GM10266 (cell line): ENCODE measurements at regions not wholly inside any gene's neighbourhood (a gene's known extent, or its start where the extent isn't known, plus 50 kb on each side); places are given as distances from the start of the nearest gene placed in this dataset.

Experiments
- DNase-seq: peaks from one replicate; pipeline ENCODE4 v3.0.0; 2012; ENCODE audit errors: extremely low spot score
- TF ChIP-seq, protein P1 (sequence below): IDR thresholded peaks from 2 replicates; pipeline ENCODE4 v1.5.1; 2012; ENCODE audit warnings: mild to moderate bottlenecking, low read depth; ENCODE audit not compliant: control insufficient read depth, insufficient read depth; ENCODE audit errors: missing control alignments

GRCh38 chr11:71118671-71119250 is 133.6 kb downstream of the SHANK2 start:
- TF ChIP-seq, protein P1, sequence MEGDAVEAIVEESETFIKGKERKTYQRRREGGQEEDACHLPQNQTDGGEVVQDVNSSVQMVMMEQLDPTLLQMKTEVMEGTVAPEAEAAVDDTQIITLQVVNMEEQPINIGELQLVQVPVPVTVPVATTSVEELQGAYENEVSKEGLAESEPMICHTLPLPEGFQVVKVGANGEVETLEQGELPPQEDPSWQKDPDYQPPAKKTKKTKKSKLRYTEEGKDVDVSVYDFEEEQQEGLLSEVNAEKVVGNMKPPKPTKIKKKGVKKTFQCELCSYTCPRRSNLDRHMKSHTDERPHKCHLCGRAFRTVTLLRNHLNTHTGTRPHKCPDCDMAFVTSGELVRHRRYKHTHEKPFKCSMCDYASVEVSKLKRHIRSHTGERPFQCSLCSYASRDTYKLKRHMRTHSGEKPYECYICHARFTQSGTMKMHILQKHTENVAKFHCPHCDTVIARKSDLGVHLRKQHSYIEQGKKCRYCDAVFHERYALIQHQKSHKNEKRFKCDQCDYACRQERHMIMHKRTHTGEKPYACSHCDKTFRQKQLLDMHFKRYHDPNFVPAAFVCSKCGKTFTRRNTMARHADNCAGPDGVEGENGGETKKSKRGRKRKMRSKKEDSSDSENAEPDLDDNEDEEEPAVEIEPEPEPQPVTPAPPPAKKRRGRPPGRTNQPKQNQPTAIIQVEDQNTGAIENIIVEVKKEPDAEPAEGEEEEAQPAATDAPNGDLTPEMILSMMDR, result no peak
- DNase-seq, result no peak

- TF ChIP-seq, protein P1, result no peak
- no peak for DNase-seq
Measured at GRCh38 chr11:71117311-71117710, 135.1 kb downstream of the SHANK2 start.

- DNase-seq, result no peak
Measured at GRCh38 chr11:71116693-71117040, 135.7 kb downstream of the SHANK2 start.

DNA sequence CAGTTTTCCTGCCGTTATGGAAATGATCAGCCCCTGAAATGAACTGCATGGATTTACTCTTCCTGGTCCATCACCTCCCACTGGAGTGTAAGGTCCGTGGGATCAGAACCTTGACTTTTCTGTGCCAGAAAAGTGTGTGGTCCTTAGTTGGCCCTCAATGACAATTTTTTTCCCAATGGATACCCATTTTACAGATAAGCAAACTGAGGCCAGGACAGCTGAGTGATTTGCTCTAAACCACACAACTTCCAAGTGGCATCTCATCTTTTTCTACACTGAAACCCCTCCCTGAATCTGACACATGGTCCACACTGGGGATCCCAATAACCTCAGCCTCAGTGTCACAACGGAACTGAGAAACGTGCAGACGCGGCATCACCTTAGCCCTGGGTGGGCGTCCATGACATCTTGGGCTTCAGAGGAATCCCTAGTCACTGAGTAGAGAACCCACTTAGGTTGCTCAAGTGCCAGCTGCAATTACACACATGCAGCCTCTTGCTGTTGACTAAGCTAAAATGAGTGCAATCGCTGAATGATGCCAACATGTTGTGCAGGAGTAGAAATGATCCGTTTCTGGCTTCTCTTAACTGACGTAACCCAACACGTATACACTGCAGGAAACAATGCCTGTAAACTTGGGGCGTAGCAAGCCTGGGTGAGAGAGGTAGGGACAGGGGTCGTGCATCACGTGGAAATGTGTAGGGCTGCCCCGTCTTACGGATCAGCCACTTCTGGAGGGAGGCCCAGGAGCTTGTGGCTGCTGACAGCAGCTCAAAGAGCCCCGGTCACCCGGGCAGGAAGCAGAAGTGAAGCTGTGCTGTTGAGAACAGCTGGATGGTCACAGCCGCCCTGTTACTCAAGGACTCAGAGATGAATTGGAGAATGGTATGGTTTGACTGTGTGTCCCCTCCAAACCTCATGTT is 136.3 kb downstream of the SHANK2 start:
- no peak for DNase-seq
- TF ChIP-seq, protein P1, result no peak

More at GRCh38 chr11:71116693-71117040, 135.7 kb downstream of the SHANK2 start:
- TF ChIP-seq, protein P1, result no peak

DNA sequence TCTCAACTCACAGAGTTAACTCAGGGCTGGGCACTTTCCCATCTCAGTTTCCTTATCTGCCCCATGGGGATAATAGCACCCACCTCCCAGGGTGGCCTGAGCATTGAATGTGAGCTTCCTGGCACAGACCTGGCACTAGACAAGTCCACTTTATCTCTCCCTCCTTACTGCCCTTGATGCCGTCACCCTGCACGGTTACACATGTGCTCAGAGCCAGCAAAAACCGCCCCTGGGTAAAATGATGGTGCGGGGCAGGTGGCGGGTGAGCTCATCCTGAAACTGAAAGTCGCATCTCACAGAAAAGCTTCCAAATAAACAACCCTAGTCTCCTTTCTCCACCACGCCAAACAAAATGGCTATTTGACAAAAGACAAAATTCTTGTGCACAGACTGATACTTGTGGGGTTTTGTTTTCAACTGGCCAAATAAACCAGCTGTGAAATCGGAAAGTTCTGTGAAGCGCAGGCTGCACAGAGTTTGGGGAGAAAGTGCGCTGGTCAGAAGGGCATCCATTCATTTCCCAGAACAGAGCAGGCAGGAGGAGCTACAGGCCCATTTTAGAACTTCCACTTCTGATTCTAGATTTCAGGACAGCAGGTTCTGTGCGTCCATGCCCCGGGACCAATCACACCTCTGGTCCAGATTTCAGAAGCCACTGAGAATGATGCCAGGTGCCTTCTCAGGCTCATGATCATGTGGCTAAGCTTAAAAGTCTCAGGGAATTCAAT is 138.1 kb downstream of the SHANK2 start:
- TF ChIP-seq, protein P1, result no peak
- no peak for DNase-seq

- DNase-seq, result no peak
- TF ChIP-seq, protein P1, result no peak
Measured at GRCh38 chr11:71112990-71113389, 139.4 kb downstream of the SHANK2 start.

GRCh38 chr11:71112454-71112853 is 139.9 kb downstream of the SHANK2 start:
- TF ChIP-seq, protein P1, result no peak
- no peak for DNase-seq
